ENCODE measurements at regions not wholly inside any gene's neighbourhood (a gene's known extent, or its start where the extent isn't known, plus 50 kb on each side); places are given as distances from the start of the nearest gene placed in this dataset.

GRCh38 chr18:44245019-44245418 is 435.7 kb upstream of the SETBP1 start:
- H3K27me3 ChIP-seq = no peaks in the 10 kb centered on the region
- WGBS, 2 donors (ENCODE audit: low coverage in 1 of 2) = 61% methylated on average over 3 of the region's 3 CpGs
- no peak overlapping the region for H3K27ac ChIP-seq
- TF ChIP-seq POLR2AphosphoS5 (IDR thresholded peaks at IDR 0.05) = no peak
- TF ChIP-seq, protein P1, sequence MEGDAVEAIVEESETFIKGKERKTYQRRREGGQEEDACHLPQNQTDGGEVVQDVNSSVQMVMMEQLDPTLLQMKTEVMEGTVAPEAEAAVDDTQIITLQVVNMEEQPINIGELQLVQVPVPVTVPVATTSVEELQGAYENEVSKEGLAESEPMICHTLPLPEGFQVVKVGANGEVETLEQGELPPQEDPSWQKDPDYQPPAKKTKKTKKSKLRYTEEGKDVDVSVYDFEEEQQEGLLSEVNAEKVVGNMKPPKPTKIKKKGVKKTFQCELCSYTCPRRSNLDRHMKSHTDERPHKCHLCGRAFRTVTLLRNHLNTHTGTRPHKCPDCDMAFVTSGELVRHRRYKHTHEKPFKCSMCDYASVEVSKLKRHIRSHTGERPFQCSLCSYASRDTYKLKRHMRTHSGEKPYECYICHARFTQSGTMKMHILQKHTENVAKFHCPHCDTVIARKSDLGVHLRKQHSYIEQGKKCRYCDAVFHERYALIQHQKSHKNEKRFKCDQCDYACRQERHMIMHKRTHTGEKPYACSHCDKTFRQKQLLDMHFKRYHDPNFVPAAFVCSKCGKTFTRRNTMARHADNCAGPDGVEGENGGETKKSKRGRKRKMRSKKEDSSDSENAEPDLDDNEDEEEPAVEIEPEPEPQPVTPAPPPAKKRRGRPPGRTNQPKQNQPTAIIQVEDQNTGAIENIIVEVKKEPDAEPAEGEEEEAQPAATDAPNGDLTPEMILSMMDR (IDR thresholded peaks at IDR 0.05) = no peak
- no peak for TF ChIP-seq EP300 (IDR thresholded peaks at IDR 0.05)
- no peak for TF ChIP-seq POLR2A (IDR thresholded peaks at IDR 0.05)
- H3K4me3 ChIP-seq = no peak overlapping the region
- no peaks in the 10 kb centered on the region for H3K9me3 ChIP-seq
- H3K36me3 ChIP-seq = no peaks in the 10 kb centered on the region
- no peaks in the 10 kb centered on the region for H3K4me1 ChIP-seq
- no peak for ATAC-seq

- no peaks in the 10 kb centered on the region for H3K27me3 ChIP-seq
- H3K4me1 ChIP-seq = no peaks in the 10 kb centered on the region
- no peak overlapping the region for H3K27ac ChIP-seq
- H3K4me3 ChIP-seq = no peak overlapping the region
- no peak for ATAC-seq
- TF ChIP-seq, protein P1 (IDR thresholded peaks at IDR 0.05) = no peak
- no peak for TF ChIP-seq POLR2A (IDR thresholded peaks at IDR 0.05)
- TF ChIP-seq POLR2AphosphoS5 (IDR thresholded peaks at IDR 0.05) = no peak
- TF ChIP-seq EP300 (IDR thresholded peaks at IDR 0.05) = no peak
- no peaks in the 10 kb centered on the region for H3K9me3 ChIP-seq
- 84 to 93% methylated on average over 2 of the region's 2 CpGs for WGBS, 2 donors (ENCODE audit: low coverage in 1 of 2)
- no peaks in the 10 kb centered on the region for H3K36me3 ChIP-seq
These were observed 434.7 kb upstream of the SETBP1 start for GRCh38 chr18:44246001-44246400.

- H3K4me3 ChIP-seq = no peak overlapping the region
- no peaks in the 10 kb centered on the region for H3K4me1 ChIP-seq
- H3K27me3 ChIP-seq = no peaks in the 10 kb centered on the region
- no peak for ATAC-seq
- no peak overlapping the region for H3K27ac ChIP-seq
- H3K9me3 ChIP-seq = peaks cover 0 to 7% (median 0%) of the 10 kb centered on the region in 3 donors
- TF ChIP-seq POLR2AphosphoS5 (IDR thresholded peaks at IDR 0.05) = no peak
- H3K36me3 ChIP-seq = no peaks in the 10 kb centered on the region
These were observed 422.6 kb upstream of the SETBP1 start for GRCh38 chr18:44258086-44258485.

- Histone ChIP-seq H3K4me3 (no peak overlapping the region), H3K36me3 (no peaks in the 10 kb centered on the region), H3K4me1 (no peaks in the 10 kb centered on the region), H3K27ac (no peak overlapping the region), H3K9me3 (peaks cover 0 to 7% (median 0%) of the 10 kb centered on the region in 3 donors), H3K27me3 (no peaks in the 10 kb centered on the region)
- ATAC-seq = no peak
- TF ChIP-seq POLR2AphosphoS5 (IDR thresholded peaks at IDR 0.05) (no peak), EP300 (IDR thresholded peaks at IDR 0.05) (no peak), POLR2A (IDR thresholded peaks at IDR 0.05) (no peak)
- TF ChIP-seq, protein P1 (IDR thresholded peaks at IDR 0.05) = no peak
These were observed 422.1 kb upstream of the SETBP1 start for GRCh38 chr18:44258576-44258975.

DNA sequence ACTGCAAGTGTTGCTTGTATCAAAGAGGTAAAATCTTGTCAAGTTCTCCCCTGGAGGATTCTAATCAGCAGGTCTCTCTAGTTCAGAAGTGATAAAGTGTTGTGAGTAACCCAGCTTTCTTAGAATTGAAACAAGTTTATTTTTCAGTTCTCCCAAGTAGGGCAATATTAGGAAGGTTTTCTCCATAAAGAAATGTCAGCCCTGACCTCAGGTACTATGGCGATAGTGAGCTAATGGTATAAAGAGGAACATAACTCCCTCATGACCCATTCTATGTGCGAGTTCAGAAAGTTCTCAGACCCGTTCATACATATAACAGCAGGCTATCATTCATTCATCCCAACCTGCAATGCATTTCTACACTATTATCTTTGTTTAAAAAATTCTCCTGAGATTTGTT is 421.1 kb upstream of the SETBP1 start:
- Histone ChIP-seq H3K4me3 (no peak overlapping the region), H3K9me3 (peaks cover 0 to 7% (median 0%) of the 10 kb centered on the region in 3 donors), H3K27ac (no peak overlapping the region), H3K27me3 (no peaks in the 10 kb centered on the region), H3K36me3 (no peaks in the 10 kb centered on the region), H3K4me1 (no peaks in the 10 kb centered on the region)
- 92 to 95% methylated on average over 3 of the region's 3 CpGs for WGBS, 2 donors (ENCODE audit: low coverage in 1 of 2)
- no peak for ATAC-seq
- TF ChIP-seq POLR2AphosphoS5 (IDR thresholded peaks at IDR 0.05) (no peak), EP300 (IDR thresholded peaks at IDR 0.05) (no peak), POLR2A (IDR thresholded peaks at IDR 0.05) (no peak)
- TF ChIP-seq, protein P1 (IDR thresholded peaks at IDR 0.05) = no peak

Data from gastroesophageal sphincter (tissue), 4 donors.